ENCODE measurements at regions not wholly inside any gene's neighbourhood (a gene's known extent, or its start where the extent isn't known, plus 50 kb on each side); places are given as distances from the start of the nearest gene placed in this dataset.

DNA sequence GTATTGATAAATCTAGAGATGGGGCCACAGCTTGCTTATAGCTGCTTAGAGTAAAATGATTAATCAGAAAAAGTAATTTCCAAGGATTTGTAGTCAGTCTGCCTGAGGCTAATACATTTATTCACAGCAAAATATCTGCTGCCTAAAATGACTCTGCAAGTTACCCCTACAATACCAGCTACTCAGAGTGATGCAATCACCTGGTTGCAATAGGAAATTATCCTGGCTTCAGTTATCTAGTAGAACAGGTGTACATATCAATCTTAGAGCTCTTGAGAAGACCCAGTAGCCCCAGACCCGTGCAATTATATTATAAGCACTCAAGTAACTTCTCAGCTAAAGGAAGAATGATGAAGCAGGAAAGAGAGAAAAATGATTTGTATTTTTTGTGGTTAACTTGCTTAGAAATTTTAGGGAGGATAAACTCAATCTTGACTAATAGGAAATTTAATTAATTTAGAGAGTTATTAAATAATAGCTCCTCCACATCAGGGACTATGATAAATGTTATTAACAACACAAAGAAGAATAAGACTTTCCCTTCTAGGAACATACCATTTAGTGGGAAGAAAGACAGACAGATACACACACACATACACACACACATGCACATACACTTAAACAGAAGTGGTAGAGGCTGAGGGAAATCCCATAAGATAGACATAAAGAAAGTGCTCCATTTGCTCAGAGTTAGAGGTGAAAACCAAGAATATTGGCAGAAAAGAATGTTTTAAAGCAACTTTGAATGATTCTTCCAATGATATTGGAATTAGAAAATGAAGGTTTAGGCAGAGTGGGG lies 140.4 kb upstream of the PRSS1 start:
- intact Hi-C loops (cut with DNase I) = no loop called here
- no peak for DNase-seq (ENCODE audit: low spot score)

DNA sequence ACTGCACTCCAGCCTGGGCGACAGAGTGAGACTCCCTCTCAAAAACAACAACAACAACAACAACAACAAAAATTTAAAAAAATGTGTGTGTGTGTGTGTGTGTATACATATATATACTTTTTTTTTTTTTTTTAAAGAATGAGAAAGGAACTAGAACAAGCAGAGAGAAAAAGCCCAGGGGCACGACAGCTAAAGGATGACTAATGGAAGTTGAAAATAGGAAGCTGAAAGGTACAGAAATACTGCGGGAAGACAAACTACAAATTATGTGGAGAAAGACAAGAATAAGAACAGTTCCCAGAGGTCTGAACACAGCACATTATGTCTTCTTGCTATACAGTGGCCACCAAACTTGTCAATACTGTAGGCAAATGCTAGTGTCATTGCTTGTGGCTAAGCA lies 141.9 kb upstream of the PRSS1 start:
- intact Hi-C loops (cut with DNase I) = no loop called here
- DNase-seq (ENCODE audit: low spot score) = no peak

DNA sequence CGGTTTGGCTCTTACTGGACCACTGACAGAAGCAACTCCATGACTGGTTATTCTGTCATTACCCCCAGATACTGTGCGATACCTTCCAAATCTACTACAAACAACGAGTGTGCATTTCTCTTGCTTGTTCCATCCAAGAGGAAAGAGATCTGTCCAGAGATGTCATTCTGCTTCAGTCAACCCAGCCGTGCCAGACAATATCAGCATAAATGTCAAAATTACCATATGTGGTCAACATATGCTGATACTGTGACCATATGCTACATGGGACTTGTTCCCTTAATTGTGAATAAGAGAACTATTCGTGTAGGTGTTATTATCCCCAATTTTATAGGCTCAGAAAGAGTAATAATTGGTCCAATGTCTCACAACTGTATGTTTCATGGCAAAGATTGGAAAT lies 143.2 kb upstream of the PRSS1 start:
- DNase-seq (ENCODE audit: low spot score) = no peak
- intact Hi-C loops (cut with DNase I) = no loop called here

DNA sequence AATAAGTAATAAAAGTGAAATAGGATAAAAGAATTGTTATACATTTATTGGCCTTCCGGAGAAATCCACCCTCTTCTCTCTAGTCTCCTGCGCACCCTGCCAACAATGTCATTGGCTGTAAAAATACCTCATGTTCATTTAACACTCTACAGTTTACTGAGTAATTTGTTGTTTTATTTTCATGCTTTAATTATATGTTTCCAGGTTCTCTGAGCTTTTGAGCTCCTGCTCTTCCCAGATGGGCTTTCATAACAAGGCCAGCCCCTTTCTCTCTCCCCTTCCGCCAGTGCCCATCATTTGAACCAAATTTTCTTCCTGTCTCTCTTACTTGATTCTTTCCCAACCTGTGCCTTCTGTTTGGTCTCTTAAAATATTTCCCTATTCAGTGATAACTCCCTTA lies 144.6 kb upstream of the PRSS1 start:
- intact Hi-C loops (cut with DNase I) = no loop called here
- no peak for DNase-seq (ENCODE audit: low spot score)

DNA sequence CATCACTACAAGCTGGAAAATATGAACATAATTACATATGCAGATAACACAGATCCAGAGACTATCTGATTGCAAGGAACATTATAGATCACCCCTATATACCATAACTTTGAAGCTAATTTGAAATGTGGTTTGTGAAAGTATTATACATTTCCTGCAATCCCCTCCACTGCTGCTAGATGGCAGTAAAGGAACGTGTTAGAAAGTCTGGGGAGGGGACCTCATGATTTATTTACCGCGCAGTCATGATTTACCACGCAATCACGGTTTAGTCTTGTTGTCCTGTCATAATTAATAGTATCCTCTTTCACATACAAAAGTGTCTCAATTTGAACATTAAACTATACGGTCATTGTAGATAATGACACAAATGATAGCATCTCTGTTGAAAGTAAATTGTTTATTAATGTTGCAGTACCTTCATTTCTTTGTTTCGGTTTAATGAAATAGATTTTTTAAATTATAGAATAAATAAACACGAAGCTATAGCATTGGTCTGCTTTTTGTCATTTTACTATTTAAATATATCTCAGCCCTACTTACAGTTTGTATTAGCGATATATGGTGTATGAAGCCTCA lies 145.3 kb upstream of the PRSS1 start:
- DNase-seq (ENCODE audit: low spot score) = no peak
- intact Hi-C loops (cut with DNase I) = no loop called here

DNA sequence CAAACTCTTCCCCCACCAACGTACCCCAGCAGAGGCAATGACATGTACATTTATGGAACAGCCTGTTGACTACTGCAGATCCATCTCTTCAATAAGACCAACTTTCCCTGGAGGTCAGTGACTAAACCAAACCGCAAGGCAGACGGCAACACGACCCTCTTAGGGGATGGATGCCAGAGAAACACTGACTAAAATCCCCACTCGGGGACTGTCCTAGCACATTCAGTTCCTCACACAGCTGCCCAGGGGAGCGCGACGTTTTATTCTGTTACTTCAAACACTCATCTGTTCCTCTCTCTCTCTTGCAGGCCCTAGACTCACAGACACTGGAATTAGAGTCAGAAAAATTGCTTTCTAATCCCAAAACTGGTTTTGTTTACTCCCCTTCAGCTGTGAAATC lies 146.5 kb upstream of the PRSS1 start:
- intact Hi-C loops (cut with DNase I) = no loop called here
- DNase-seq (ENCODE audit: low spot score) = no peak

DNA sequence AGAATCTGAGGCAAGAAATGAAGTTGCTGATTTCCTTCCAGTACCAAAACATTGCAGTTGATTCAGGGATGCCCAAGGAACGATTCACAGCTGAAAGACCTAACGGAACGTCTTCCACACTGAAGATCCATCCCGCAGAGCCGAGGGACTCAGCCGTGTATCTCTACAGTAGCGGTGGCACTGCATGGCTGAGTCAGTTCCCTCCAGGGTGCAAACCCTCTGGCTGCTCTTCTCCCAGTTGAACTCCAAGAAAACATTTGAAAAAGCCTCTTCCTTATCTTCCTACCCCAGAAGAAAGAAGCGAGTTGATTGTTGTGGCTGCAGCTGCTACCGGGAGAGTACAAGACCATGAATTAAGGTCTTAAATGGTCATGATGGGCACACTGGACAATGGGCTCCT lies 147.1 kb upstream of the PRSS1 start:
- intact Hi-C loops (cut with DNase I) = no loop called here
- DNase-seq (ENCODE audit: low spot score) = no peak

DNA sequence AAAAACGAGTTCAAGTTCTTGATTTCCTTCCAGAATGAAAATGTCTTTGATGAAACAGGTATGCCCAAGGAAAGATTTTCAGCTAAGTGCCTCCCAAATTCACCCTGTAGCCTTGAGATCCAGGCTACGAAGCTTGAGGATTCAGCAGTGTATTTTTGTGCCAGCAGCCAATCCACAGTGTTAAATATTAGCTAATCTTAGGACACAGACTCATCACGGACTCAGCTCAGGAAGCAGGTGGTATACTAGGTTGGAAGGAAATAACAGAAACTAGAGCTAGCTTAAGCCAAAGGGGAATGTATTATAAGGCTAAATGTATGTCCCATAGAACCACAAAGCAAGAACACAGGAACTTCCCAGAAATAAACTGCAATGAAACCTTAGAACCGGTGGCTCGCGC lies 151.0 kb upstream of the PRSS1 start:
- no peak for DNase-seq (ENCODE audit: low spot score)

DNA sequence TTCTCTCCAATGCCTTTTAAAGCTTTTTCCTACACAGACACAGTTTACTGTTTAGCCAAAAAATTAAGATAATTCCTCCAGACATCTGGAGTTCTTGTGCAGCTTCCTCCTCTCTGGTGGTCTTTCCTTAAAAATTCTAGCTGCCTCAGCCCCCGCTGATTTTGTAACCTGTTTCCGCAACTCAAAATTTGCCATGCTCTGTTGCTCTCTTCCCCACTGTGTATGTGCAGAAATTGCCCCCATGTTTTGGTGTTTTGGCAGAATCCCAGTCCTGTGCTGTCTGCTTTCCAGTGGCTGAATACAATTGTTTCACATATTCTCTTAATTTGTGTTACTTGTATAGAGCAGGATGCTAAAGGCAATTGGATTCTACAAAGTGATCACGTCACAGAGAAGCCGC lies 151.7 kb upstream of the PRSS1 start:
- no peak for DNase-seq (ENCODE audit: low spot score)
- intact Hi-C loops (cut with DNase I) = no loop called here

More for the DNA sequence above, 151.0 kb upstream of the PRSS1 start:
- intact Hi-C loops (cut with DNase I) = no loop called here

DNA sequence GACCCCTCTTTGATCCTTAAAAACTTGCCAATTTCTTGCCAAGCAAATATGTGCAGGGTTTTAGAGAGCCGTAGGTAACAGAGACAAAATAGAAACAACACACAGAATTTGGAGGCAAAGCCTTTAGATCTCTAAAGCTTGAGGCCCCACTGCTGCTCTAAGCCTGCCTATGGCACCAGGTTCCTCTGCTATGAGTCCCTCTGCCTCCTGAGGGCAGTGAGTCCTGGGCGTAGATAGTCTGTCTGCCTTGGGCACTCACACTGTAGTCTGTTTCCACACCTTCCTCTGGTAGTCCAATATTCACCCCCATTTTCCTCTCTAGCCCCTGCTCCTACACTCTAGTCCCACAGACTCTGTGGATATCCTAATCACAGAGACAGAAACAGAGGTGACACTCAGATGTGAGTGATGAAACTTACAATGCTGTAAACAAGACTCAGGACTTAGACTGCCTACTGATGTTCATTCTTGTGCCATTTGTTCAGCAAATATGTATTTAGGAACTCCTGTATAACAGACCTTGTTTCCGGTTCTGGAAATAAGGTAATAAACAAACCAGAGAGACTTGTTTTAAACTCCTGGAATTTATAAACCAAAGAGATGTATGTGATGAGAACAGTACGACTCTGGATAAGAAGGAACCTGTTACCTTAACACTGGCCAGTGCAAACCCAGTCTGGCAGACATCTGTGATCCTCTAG lies 153.3 kb upstream of the PRSS1 start:
- no peak for DNase-seq (ENCODE audit: low spot score)
- intact Hi-C loops (cut with DNase I) = no loop called here

DNA sequence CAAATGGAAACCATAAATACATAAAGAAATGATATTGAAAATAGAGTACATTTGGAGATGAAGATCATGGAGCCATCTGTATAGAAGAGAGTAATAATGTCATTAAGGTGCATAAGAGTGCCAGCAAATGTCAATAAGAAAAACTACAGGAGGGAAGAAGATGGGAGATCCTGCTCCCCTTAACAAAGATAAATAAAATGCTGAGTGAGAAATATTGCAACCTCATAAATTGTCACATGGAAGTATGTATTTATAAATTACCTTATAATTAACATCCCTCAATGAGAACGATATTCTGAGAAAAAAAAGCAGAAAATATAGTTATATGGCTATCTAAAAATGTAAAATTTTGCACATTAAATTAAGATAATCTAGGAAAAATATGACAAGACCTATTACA lies 155.2 kb upstream of the PRSS1 start:
- intact Hi-C loops (cut with DNase I) = no loop called here
- DNase-seq (ENCODE audit: low spot score) = no peak

DNA sequence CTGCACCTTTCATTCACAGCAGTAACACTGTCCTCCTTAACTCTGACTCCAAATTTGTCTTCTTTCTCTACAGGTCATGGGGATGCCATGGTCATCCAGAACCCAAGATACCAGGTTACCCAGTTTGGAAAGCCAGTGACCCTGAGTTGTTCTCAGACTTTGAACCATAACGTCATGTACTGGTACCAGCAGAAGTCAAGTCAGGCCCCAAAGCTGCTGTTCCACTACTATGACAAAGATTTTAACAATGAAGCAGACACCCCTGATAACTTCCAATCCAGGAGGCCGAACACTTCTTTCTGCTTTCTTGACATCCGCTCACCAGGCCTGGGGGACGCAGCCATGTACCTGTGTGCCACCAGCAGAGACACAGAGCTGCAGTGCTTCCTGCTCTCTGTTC lies 156.2 kb upstream of the PRSS1 start:
- intact Hi-C loops (cut with DNase I) = no loop called here

DNA sequence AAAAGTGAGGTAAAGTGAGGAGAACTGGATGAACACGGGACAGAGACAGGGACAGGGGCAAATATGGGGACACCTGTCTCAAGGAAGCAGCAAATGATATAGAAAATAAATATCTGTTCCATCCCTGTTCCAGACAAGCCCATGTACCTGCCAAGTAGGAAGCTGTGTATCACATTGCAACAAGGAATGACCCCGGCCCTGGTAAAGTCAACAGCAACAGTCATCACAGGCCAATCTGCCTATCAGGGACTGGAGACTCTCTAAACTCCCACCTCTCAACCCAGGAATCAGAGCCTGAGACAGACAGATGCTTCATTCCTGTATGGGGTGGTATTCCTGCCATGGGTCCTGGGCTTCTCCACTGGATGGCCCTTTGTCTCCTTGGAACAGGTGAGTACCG lies 156.6 kb upstream of the PRSS1 start:
- intact Hi-C loops (cut with DNase I) = no loop called here
- no peak for DNase-seq (ENCODE audit: low spot score)

More for the DNA sequence above, 156.2 kb upstream of the PRSS1 start:
- DNase-seq (ENCODE audit: low spot score) = no peak

DNA sequence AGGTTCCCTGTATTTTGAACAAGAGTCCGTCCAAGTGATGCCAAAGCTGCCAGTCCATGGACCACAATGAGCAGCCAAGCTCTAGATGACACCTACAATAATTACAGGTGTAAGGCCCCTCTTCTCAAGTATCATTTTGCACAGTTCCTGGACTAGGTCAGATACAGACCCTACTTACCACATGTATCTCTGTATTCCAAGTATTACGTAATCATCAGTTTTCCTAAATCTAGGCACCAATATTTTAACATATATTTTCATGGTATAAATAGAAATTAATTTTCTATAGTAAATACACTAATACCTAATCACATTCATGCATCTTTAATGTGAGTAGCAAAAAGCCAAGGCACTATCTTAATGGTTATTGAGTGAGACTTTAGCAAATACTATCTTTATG lies 157.0 kb upstream of the PRSS1 start:
- intact Hi-C loops (cut with DNase I) = no loop called here
- DNase-seq (ENCODE audit: low spot score) = no peak

DNA sequence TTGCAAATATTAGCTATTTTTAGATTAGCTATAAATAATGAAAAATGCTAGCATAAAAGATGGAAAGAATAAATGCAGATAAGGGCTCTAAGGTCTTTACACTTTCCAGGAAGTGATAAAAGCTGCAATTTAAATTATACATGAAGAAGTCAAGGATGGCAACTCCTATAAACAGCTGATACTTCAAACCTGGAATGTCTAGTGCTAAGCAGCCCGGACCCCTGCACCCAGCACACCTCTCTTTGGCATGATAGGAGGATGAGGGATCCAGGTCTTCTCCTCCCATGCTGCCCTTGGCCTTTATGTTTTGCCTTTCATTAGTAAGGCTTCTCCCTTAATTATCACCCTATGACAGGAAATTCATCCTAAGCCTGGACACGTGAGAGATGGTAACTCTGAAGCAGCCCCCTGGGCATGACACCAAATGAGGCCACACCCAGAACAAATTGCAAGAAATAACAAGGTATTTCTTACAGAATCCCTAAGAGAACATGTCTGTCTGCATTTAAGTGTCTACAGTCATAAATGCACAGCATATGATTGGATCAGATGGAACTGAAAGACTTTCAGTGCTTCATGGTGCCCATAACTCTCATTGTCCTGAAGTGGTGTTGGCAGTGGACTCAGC lies 158.3 kb upstream of the PRSS1 start:
- intact Hi-C loops (cut with DNase I) = no loop called here
- no peak for DNase-seq (ENCODE audit: low spot score)

DNA sequence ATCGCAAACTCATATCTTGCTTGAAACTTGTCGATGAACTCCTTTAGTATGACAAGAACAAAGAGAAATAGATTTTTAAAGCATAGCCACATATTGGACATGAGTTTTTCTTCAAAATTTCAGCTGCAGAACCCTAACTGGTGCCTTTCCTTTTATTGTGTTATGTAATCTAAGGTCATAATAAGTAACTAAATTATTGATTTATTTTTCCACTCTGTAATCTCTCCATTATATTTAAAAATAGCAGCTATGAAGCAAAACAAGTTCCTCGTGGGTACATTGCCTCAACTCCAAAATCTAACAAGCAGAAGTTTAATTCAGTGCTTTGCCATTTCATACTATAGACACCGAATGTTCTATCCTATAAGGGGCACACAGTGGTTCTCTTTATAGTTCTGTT lies 159.2 kb upstream of the PRSS1 start:
- intact Hi-C loops (cut with DNase I) = no loop called here

DNA sequence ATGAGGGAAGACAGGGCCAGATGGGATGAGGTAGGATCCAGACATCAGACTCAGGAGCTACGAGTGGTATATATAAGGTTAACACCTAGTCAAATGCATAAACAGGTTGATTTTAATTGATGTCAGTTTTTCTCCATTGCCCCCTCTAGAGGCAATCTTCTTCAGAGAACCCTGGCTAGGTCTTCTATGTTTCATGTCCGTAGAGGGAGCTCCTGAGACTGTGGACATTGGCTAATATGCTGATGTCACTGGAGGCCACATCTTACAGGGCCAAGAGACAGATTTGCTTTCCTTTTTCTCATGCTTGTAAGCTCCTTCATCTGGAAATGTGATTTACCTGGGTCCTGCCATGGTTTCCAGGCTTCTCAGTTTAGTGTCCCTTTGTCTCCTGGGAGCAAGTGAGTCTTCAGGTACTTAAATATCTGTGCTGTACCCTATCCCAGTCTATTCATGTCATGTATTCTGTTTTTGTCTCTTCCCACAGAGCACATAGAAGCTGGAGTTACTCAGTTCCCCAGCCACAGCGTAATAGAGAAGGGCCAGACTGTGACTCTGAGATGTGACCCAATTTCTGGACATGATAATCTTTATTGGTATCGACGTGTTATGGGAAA lies 161.6 kb upstream of the PRSS1 start:
- intact Hi-C loops (cut with DNase I) = no loop called here
- no peak for DNase-seq (ENCODE audit: low spot score)

More for the DNA sequence above, 159.2 kb upstream of the PRSS1 start:
- DNase-seq (ENCODE audit: low spot score) = no peak

DNA sequence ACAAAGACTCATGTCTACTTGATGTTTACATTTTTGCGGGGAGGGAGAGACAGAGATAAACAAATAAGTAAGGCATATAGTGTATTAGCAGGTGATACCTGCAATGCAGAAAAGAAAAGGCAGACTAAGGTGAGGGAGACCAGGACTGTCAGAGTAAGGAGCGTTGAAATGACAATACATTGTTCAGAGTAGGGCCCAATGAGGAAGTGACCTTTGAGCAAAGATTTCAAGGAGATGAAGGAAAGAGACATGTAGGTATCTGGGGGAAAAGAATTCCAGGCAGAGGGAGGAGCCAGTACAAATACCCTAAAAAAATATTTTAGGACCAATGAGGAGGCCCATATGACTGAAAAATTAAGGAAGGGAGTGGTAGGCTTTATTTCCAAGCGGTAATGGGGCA lies 162.7 kb upstream of the PRSS1 start:
- DNase-seq (ENCODE audit: low spot score) = no peak
- intact Hi-C loops (cut with DNase I) = no loop called here

DNA sequence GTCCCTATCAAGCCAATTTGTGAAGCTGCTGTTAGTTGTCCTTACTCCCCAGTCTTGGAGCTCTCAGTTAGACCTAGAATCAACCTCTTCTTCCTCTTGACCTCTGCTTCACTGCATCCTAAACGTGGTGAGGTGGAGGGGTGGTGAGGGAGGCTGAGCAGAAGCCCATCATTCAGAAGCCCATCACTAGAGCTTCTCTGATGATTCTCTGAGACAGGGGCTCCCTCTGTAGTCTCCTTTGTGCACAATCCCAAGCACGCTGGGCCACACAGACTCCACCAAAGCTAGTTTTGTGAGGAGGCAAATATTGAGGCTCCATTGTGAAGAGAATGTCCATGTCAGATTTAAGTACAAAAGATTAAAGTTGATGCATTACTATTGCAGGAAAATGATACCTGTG lies 163.8 kb upstream of the PRSS1 start:
- no peak for DNase-seq (ENCODE audit: low spot score)
- intact Hi-C loops (cut with DNase I) = no loop called here

DNA sequence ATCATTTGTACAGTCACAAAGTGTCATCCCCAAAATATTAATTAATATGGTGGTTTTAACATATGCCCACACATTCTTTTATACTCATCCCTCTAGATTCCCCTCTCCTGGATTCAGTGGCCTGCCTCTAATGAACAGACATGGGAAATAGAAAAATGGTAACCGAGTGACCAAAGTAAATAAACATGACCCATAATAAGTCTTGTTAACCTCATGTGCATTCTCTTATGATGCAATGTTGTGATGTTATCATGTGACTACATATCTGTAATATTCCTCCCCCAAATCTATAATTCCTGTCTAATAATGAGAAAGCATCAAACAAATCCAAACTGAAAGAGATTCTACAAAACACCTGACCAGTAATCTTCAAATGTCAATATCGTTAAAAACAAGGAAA lies 164.5 kb upstream of the PRSS1 start:
- intact Hi-C loops (cut with DNase I) = no loop called here
- DNase-seq (ENCODE audit: low spot score) = no peak
